Ovary (tissue), 3 donors: ENCODE measurements at regions not wholly inside any gene's neighbourhood (a gene's known extent, or its start where the extent isn't known, plus 50 kb on each side); places are given as distances from the start of the nearest gene placed in this dataset.

ENCODE experiments used
- CTCF ChIP-seq, 3 donors: fragments of 450-650 bp in 2 of 3; fragments of 200-600 bp in 1 of 3; IDR thresholded peaks; one replicate each; pipeline versions ENCODE4 v1.5.1 to v1.8.0; 2016 to 2022; ENCODE audit warnings: antibody characterized with exemption in 3 of 3, mild to moderate bottlenecking in 1 of 3
- EP300 ChIP-seq: sonication (generic); formaldehyde crosslinking; IDR thresholded peaks from one replicate; pipeline ENCODE4 v1.6.1; 2017; ENCODE audit warnings: antibody characterized with exemption
- POLR2A ChIP-seq: fragments of 450-650 bp; IDR thresholded peaks from one replicate; pipeline ENCODE4 v1.6.1; 2017; ENCODE audit warnings: antibody characterized with exemption, mild to moderate bottlenecking, moderate library complexity
- donor health status: DM: no; HTN: no; CAD: no.

DNA sequence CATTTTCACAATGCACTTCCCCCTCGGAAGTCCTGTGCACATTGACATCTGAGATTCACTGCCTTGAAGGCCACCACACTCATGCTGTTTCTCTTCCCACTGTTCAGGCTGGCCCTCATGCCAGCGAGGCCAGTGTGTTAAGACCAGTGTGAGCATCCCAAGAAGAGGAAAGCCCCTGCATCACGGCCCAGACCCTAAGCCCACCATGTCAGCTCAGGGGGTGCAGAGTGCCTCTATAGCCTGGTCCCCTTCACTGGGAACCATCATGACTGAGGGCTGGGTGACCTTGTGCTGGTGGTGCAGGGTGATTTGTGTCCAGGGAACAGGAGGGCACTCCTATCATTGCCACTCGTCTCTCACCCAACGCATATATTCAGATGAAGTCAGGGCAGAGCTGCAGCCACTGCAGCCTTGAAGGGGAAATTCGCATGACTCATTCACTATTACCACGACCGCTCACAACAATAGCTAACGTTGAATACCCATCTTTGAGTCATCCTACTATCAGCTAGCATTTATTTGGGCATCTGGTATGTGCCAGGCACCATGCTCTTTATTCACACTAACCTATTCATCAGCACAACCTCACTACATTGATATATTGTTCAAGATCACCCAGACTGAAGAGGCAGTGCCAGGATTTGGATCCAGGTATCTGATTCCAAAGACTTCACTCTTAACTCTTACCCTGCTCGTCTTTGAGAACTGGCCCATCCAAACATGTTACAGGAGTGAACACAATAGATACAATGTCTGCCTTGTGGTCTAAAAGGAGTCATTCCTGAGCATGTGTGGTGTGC is 58.8 kb upstream of the SLC6A11 start:
- TF ChIP-seq CTCF (IDR thresholded peaks at IDR 0.05) (no peak), POLR2A (no peak), EP300 (no peak)
